ENCODE measurements at regions not wholly inside any gene's neighbourhood (a gene's known extent, or its start where the extent isn't known, plus 50 kb on each side); places are given as distances from the start of the nearest gene placed in this dataset.
"Not testable (repeated sequence)": the region's sequence is repeated elsewhere in the genome, so short reads cannot be mapped to it uniquely, and the experiment has no call there.

DNA sequence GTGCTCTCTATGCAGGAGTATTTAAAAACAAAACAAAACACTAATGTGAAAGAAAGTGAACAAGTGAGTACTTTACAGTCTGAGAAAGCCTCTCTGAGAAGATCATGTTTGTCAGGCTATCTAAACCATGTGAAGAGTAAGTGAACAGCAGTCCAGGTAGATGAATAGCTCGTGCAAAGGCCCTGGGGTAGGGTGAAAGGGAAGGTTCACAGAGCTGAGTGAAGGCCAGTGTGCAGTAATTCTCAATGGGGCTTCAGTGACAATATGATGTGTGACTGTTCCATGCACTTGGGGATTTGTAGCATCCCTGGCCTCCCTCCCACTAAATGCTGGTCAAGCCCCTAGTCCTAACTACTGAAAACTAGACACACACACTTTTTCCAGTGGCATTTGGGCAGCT lies 488.9 kb upstream of the JARID2 start:
- no peak for DNase-seq (ENCODE audit: low spot score)

DNA sequence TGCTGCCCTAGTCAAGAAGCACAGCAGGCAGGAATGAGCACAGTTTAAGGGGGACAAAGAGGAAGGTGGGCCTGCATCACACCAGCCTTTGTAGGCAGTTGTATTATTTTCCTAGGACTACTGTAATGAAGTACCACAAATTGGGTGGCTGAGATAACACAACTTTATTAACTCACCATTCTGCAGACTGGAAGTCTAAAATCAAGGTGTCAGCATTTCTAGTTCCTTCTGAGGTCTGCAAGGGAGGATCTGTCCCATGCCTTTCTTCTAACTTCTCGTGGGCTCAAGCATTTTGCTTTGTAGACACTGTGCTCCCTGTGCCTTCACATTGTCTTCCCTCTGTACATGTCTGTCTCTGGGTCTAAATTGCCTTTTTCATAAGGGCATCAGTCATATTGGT lies 488.5 kb upstream of the JARID2 start:
- no peak for DNase-seq (ENCODE audit: low spot score)

DNA sequence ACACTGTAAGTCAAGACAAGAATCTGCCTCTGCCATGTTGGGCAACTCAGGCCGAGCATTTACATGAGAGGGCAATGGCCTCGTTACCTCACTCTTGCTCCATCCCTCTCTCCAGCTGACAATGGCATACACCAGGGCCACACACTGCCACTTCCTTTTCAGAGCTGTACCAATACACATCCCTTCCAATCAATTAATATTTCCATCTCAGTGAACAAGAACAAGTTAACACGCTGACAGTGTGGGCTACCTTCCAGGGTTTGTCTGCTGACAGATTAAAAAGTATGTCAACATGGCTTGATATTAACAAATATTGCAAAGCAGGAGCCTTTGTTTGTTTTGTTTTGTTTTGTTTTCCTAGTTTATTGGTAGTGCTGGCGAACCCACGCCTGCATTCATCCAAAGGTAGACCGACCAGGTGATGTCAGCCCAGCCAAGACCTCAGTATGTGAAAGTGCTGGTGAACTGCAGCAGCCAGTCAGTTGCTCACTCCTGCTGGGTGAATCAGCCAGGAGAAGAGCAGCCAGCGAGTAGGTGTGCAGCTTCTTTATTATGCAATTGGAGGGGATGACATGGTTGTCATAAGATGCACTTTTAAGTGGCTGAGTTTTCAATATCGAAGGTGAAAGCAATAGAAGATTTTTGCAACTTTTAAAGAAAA lies 487.3 kb upstream of the JARID2 start:
- DNase-seq (ENCODE audit: low spot score) = no peak

DNA sequence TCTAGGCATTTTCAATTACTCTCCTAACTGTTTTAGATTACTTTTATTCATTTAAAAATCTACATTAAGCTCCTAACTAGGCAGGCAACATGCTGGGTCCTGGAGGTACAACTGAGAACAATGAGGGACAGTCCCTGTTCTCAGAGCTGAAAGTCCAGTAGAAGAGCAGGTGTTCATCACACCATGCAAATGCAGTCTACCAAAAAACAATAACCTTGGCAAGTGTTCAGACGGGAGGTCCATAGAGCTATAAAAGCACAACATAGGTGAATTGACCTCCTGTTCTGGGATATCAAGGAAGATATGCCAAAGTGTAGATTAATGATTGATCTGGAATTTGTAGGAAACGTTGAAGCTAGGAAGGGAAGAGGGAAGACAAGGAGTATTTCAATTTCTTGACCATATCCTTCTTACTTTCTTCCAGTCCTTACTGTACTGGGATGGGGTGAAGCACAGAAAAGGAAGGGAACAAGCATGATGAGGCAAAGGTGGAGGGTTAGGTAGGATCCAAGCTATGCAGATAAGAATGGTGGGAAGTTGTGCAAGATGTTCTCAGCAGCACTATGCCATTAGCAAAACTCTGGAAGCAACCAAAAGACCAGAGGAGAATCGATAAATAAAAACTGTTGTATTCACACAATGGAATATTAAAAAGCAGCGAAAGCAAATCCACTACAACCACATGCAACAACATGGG lies 485.7 kb upstream of the JARID2 start:
- DNase-seq (ENCODE audit: low spot score) = no peak

DNA sequence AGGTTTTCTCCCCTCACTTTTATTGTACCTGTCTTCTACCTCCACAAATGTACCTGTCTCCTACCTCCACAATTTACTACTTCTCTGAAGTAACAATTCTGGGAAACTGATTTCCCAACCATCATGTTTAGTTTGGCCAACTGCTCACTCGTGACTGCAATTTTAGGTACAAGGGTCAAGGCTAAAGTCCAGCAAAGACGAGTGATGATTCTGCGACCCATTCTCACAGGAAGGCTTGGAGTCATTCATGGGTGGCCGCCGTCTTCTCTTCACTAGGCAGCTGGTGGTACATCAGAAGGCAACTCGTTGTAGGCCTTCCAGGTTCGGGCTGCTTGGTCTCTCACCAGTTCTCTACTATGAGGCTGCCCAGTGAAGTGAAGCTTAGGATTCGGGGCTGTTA lies 483.8 kb upstream of the JARID2 start:
- DNase-seq (ENCODE audit: low spot score) = no peak

DNA sequence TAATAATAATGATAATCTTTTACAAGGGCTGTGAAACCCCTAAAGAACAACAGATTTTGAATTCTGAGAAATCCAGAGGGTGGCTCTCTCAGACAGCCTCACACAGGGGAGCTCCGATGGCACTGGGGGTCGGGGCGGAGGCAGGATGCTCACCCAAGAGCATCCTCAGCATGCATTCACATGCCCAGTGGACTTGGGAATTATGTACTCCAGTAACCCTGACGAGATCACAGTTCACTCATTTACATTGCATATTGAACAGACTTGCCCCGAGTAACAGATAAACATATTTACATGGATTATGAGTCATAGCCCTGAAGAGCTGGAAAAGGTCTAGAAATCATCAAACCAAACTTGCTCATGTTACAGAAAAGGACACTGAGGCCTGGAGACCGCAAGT lies 482.7 kb upstream of the JARID2 start:
- DNase-seq (ENCODE audit: low spot score) = peak; percentile 20

DNA sequence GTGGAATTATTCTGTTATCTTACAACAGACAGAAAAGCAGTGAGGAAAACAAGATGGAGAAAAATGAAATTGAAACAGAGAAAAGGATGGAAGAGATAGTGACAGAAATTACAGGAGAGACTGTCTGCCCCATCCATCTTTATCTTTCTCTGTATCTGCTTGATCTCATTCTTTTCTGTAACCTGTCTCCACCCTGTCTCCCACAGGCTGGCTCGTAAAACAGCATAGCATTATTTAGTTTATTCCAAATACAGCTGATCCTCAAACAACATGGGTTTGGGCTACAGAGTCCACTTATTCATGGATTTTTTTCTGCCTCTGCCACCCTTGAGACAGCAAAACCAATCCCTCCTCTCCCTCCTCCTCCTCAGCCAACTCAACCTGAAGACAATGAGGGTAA lies 482.3 kb upstream of the JARID2 start:
- no peak for DNase-seq (ENCODE audit: low spot score)

DNA sequence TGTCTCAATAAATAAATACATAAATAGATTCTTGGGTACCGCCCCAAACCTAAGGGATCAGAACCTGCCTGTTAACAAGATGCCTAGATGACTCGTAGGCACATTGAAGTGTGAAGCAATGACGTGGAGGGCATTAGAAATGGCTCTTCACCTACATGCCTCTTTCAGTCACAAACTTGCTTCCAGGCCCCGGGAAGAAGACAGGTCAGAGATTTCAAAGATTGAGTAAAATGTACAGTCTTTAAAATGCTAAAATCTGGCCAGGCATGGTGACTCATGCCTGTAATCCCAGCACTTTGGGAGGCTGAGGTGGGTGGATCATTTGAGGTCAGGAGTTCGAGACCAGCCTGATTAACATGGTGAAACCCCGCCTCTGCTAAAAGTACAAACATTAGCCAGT lies 480.8 kb upstream of the JARID2 start:
- DNase-seq (ENCODE audit: low spot score) = peak; percentile 15

DNA sequence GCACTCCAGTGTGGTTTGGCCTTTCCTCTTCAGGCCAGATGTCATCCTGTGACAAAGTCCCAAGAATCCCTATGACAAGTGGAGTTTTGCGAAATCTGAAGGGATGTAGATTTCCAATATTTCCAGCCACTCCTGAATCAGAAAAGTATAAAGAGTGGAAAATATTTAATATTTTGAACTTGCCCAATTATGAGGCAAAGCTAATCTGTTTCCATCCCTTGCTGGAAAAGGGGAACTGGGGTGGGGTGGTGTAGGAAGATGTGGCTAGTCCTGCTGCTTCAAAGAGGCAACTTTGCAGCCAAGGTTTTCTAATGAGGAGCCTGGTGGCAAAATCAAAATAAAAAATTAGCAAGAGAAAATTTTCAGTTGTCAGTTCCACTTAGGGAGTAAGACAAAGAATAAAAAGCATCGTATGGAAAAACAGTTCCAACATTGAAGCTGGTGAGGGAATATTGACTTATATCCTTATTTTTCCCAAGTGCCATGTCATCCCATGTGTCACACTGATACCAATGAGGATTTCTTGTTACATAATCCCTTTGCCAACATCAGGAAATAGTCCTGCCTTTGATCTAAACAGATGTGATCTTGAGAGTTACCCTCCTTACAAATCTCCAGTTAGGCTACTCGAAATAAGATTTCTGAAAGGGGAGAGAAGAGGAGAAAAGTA lies 480.0 kb upstream of the JARID2 start:
- DNase-seq (ENCODE audit: low spot score) = no peak

DNA sequence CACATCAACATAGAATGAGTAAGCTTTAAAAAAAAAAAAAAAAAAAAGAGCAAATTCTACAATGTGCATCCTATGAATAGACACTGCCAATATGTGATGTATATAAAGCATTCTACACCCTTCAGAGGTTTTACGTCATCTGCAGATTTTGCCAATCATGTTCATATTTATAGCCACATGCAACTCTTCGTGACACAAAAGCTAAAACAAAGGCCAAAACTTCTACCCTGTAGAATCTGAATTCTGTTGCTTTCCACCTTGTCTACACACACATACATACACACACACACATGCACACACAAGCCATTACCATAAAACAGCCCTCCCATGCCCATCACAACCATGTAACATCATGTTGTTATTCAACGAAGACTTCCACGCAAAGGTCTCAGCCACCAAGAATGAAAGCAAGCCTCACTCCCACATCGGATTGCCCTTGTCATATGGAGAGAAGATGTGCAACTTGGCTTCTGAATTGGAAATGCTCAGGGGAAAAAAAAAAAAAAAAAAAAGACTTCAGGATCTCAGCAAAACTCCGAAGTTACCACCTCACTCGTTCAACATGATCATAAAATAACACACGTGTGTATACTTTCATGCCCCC lies 479.4 kb upstream of the JARID2 start:
- no peak for DNase-seq (ENCODE audit: low spot score)

DNA sequence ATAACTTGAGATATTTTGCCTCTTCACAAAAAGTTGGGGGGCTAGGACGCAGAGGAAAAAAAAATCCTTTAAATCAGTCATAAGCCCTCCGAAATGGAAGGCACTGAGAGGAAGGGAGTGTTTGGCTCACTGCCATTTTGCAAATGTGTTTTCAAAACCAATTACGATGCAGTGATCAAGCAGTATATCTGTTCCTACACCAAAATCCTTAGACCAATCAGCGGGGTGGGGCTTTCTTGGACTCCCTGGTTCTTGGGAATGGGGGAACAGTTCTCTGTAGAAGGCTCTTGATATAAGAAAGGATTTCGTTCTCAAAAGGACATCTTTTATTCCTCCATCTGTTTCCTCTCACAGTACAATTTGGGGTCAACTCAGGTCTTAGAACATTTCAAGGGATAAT lies 478.6 kb upstream of the JARID2 start:
- DNase-seq (ENCODE audit: low spot score) = no peak

DNA sequence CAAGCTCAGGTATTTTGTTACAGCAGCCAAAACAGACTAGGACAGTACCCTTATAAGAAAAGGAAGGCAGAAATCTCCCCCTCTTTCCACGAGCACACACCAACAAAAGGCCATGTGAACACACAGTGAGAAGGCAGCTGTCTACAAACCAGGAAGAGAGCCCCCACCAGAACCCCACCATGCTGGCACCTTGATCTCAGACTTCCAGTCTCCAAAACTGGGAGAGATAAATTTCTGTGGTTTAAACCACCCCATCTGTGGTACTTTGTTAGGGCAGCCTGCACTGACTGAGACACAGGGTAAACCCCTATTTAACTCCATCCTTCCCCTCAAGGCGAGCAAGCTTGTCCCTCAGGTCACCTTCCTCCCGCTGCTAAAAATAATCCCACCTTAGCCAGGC lies 475.8 kb upstream of the JARID2 start:
- no peak for DNase-seq (ENCODE audit: low spot score)

DNA sequence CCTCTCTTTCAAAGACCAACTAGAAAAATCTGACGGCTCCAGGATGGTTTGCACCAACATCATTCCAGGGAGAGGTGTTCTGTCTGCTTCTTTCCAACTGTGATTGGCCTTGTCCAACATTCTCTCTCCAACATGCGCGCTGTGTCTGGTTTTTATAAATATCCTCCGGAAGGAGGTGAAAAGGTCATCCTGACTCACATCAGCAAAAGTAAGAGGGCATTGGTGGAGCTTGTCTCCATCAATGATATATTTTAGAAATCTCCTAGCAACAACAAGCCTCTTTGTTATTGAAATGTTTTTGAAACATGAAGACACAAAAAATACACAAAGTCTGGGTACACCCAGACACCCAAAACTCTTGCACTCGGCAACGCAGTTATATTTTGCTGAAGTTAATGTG lies 475.3 kb upstream of the JARID2 start:
- peak; percentile 62 for DNase-seq (ENCODE audit: low spot score)

DNA sequence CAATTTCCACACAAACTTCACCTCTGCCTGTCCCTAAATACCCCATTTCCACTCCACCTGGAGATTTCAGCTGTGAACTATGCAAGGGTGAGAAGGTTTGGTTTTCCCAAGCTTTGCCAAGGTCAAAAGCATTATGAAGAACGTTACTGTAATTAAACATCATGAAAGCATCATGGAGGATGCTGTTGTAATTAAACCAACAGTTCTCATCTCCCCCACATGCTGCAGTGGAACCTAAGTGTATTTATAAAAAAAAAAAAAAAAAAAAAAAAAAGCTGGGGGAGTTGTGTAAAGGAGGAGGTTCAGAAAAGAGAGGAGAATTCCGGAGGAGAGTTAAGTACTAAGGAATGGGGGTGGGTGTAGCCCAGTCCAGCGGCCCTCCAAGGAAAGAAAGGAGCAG lies 474.9 kb upstream of the JARID2 start:
- no peak for DNase-seq (ENCODE audit: low spot score)

DNA sequence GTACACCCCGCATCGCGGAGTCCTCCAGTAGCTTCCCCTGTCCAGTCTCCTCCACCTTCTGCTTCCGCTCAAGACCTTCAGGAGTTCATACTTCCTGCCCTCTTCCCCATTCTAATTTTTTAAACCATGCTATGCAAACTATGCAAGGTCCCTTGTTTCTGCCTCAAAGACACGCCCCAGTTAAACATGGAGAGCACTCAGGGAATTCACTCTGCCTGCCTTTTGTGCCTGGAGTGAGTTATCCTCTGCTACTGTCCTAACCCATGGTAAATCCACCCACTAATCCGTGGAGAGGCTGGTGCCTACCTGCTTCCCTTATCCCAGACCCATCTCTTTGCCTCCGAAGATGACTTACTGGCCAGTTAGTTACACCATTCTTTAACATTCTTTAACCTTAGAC lies 473.7 kb upstream of the JARID2 start:
- DNase-seq (ENCODE audit: low spot score) = no peak

DNA sequence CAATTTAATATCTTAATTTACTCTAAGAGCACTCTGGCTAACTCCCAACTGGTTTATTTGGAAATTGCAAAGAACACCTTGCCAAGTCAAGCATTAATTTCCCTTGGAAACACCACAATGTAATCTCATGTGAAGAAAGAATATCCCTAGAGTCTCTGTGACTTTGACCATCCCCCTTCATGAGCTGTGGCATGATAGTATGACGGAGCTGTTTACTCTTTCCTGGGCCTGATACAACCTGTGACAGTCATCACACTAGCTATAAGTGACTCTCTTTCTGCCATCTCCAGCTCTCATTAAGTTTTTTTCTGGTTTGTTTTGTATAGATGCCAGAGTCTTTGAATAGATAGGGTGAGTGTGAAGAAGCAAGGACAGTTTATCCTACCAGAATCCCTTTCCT lies 470.3 kb upstream of the JARID2 start:
- DNase-seq (ENCODE audit: low spot score) = no peak

DNA sequence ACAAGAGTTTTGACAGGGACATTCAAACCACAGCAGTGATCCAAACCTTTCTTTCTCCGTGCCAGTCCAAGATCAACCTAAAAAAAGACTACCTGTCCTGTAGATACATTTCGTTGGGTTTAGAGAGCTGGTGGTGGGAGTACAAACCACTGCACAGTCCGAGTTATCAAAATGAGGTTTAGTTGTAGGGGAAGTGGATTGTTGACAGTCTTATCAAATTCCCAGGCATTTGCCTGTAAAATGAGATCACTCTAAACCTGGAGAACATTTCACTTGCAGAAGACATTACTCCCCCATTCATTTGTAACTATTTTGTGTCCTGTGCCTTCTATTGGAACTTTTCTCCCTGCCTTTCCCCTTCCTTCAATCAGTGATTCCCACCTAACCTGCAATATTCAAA lies 469.6 kb upstream of the JARID2 start:
- DNase-seq (ENCODE audit: low spot score) = no peak

DNA sequence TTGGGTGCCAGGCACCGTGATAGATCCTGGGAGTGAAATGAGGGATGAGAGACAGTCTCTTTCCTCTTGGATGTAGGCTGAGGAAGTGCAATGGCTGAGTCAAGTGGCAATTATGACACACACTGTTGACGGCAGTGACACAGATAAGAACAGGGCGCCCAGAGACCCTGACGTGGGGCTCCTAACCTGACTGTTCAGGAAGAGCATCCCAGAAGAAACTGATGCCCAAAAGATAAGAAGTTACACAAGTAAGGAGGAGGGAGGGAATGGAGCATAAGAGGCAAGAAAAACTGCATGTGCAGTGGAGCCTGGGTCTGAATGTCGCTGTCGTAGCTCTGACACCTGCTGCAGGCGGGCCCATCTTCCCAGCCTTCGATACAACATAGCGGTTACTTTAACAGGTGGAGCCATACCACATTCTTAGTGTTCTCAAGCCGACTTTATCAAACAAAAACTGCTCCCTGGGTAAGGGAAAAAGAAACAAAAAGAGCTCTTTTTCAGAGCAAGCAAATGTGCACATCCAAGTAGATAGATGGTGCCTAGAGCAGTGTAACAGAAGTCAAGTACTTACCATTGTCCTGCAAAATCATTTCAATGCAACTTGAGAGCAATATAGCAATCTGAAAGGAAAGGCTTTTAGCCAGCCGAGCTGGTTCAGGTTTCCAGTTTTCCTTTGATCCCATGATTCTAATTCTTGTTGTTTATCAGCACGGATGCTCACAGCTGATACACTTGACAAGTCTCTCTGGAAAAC lies 463.9 kb upstream of the JARID2 start:
- DNase-seq (ENCODE audit: low spot score) = no peak

DNA sequence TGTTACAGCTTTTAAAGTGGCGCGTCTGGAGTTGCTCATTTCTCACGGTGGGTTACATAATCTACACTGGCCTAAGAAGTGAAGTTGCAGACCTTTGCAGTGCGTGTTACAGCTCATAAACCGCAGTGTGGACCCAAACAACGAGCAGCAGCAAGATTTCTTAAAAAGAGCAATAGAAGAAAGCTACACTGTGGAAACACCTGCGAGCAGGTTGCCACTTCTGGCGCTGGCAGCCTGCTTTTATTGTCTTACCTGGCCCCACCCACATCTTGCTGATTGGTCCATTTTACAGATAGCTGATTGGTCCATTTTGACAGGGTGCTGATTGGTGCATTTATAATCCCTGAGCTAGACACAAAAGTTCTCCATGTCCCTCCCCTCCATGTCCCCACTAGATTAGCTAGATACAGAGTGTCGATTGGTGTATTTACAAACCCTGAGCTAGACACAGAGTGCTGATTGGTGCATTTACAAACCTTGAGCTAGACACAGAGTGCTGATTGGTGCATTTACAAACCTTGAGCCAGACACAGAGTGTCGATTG lies 462.9 kb upstream of the JARID2 start:
- not testable (repeated sequence) for DNase-seq (ENCODE audit: low spot score)

DNA sequence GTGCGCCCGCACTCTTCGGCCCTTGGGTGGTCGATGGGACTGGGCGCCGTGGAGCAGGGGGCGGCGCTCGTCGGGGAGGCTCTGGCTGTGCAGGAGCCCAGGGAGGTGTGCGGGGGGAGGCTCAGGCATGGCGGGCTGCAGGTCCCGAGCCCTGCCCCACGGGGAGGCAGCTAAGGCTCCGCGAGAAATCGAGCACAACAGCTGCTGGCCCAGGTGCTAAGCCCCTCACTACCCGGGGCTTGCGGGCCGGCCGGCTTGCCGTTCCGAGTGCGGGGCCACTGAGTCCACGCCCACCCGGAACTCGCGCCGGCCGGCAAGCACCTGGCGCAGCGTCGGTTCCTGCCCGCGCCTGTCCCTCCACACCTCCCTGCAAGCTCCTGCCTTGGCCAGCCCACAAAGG lies 462.3 kb upstream of the JARID2 start:
- no peak for DNase-seq (ENCODE audit: low spot score)

DNA sequence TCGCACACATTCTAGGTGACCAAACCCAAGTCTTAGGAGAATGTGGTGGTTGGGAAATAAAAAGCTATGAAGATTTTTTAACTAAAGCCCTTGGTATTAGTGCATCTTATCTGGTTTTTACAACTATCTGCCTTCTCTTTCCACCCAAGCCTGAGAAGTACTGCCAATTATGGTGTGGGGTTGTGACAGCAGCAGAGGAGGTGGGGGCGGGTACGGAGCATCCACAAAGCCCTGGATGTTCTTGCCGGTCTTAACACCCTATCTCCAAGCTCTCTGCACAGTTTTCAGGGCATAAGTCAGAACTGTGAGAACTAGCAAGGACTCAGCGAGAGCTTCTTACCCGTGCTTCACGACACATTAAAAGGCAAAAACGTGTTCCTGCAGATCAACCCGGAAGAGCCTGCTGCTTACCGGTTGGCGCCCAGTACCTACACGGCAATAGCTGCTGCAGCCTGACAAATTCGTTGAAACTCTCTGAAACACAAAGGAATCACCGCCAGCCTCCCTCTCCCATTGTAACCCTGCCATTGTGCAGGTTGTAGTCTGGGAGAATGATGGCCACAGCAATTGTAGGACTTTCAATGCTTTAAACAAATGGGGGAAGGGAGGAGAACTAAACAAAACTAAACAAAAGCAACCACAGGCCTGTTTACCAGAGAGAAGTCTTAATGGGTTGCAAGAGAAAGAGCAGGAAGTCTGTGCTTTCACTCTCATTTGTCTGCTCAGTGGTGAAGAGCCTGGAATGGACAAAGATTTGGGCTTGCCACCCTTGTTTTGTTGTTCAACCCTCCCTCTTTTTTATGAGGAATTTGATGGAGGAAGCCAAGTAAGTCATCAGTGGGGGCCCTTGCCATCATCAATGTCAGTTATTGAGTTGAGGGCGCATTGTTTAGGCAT lies 461.0 kb upstream of the JARID2 start:
- DNase-seq (ENCODE audit: low spot score) = no peak

Measured in AG08396 (cell line).